GM11168 (cell line): ENCODE measurements at regions not wholly inside any gene's neighbourhood (a gene's known extent, or its start where the extent isn't known, plus 50 kb on each side); places are given as distances from the start of the nearest gene placed in this dataset.

ENCODE experiments used
- in situ Hi-C: fragments of 300-500 bp; cut with MboI; formaldehyde crosslinking; loops from one replicate; pipeline ENCODE4 v1.12.0; 2022; ENCODE audit warnings: low sequenced_read_pairs; ENCODE audit not compliant: unreplicated experiment

DNA sequence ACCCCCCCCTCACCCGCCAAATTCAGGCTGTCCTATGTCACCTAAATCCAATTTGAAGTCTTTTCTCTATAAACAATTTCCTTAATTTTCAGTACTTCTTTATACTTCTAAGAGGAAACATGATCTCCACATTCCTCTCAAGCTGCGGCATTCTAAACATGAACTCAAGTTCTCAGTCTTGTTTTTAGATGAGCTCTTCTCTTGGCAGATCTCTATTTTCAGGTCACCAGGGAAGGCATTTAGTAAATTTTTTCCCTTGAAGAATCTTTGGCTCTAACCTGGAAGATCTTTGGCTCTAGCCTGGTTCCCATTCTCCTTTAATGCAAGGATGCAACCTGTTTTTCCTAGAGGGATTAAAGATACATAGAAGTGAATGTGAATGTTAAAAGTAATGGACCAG, 193.4 kb downstream of the ATG4C start:
- in situ Hi-C loops = no loop called here

DNA sequence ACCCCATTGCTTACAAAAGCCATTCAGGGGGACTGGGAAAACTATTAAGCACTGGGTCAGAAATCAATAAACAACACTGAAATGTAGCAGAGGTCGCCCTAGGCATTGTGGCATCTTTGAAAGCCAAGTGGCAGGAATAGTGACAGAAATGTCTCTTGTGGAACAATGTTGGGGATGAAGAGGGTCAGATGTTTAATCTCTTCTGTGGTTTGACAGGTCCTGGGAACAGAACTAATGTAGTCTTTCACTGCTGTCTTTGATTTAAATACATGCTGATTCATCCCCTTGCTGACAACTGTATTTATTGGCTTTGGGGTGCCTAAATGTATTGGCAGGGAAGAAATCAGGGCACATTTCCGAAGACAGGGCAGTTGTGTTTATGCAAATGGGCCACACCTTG, 194.8 kb downstream of the ATG4C start:
- in situ Hi-C loops = no loop called here

DNA sequence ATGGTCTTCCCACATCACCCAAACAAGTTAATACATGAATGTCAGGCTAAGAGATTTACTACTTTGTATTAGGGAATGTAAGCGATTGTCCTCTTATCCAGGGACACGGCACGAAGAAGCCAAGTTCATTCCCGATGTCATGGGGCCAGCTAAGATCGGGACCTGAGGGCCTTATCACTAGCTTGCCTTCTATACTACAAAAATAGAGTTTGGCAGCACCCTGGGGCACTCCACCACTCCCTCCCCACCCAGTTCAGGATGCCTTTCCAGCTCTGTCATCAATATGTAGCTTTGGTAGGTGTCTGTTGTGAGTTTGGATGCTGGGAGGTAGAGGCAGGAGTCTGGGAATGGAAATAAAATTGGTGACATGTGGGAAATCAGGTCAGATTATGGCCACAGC, 197.5 kb downstream of the ATG4C start:
- in situ Hi-C loops = no loop called here

DNA sequence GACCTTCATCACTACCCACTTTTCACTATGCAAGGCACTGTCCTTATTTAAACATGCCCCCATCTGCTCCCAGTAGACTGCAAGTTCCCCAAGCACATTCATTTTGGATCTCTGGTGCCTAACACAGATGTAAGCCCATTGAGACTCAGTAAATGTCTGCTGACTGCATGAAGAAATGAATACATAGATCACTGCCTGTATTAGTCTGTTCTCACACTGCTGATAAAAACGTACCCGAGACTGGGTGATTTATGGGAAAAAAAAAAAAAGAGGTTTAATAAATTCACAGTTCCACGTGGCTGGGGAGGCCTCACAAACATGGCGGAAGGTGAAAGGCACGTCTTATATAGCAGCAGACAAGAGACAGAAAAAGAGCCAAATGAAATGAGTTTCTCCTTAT, 204.9 kb downstream of the ATG4C start:
- in situ Hi-C loops = no loop called here

DNA sequence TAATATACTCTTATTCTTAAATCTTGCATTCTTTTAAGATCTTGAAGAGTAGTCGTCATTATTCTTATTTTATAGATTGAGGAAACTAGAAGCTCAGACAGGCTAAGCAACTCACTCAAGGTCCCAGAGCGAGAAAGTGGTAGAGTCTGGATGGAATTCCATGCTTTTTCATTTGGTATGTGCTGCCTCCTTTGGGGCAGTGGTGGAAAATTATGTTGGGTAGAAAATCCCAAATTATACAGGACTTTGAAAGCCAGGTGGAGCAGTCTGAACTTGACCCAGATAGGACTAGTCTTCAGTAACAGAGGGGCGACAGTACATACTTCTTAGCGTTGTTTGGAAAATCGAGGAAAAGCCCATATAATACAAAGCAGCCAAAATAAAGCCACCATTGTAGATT, 205.6 kb downstream of the ATG4C start:
- in situ Hi-C loops = no loop called here

DNA sequence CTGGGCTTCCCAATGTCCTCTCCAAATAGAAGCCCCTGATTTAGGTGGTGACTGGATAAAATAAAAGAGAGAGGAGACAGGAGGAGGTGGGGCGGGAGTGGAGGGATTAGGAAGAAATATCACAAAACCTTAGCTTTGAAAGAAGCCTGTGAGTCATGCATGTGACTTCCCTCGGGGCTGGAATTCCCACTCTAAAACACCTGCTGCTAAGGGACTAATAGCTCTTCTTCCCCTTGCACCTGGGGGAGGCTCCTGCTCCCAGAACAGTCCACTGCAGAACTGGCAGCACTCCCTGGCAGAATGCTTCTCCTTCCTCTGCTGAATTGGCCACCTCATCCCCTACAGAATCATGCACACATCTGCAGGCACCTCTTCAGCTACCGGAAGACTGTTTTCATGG, 207.2 kb downstream of the ATG4C start:
- in situ Hi-C loops = no loop called here

DNA sequence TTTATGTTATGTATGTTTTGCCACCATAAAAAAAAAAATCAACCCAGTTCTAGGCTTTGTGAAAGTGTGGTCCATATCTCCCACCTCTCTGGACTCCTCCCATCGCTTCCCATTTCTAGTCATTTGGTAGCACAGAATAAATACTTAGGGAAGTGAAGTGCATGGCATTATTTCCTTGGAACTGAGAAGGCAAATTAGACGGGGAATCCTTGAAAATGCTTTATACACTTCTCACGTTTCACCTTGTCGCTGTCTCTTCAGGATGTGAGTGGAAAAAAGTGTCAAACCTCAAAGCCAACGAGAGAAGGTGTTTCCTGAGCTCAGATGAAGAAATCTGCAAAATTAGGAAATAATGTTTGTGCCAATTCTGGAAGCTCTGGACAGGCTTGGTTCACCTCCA, 209.9 kb downstream of the ATG4C start:
- in situ Hi-C loops = no loop called here

DNA sequence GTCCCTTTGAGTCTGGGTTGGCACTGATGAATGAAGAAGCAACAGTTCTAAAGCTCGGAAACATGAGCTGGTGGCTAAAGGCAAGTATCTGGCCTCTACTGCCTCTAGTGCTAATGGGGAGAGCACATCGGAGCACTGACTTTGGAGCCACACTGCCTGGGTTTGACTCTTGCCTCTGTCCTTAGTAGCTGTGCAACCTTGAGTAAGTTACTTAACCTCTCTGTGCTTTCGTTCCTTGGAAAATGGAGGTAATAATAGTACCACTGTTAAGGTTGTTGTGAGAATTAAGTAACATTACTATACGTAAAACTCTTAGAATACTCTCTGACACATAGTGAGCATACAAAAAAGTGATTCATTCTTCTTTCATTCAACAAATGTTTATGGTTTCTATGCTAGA, 211.2 kb downstream of the ATG4C start:
- in situ Hi-C loops = no loop called here

DNA sequence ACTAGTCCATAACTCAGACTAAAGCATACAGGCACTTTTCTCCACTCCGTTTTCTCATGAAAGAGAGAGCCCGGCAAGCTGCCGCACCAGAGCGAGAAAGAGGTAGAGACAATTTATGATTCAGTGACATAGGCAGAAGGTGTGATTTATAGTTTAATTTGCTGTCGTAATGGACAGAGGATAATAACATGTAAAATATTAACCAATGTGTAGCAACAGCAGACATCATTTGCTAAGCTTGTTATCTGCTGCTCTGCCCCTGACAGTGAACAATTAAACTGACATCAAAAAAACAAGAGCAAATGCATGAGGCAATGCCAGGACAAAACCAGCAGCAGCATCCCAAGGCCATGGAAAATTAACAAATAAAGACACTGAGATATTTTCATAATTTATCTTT, 214.0 kb downstream of the ATG4C start:
- in situ Hi-C loops = no loop called here

DNA sequence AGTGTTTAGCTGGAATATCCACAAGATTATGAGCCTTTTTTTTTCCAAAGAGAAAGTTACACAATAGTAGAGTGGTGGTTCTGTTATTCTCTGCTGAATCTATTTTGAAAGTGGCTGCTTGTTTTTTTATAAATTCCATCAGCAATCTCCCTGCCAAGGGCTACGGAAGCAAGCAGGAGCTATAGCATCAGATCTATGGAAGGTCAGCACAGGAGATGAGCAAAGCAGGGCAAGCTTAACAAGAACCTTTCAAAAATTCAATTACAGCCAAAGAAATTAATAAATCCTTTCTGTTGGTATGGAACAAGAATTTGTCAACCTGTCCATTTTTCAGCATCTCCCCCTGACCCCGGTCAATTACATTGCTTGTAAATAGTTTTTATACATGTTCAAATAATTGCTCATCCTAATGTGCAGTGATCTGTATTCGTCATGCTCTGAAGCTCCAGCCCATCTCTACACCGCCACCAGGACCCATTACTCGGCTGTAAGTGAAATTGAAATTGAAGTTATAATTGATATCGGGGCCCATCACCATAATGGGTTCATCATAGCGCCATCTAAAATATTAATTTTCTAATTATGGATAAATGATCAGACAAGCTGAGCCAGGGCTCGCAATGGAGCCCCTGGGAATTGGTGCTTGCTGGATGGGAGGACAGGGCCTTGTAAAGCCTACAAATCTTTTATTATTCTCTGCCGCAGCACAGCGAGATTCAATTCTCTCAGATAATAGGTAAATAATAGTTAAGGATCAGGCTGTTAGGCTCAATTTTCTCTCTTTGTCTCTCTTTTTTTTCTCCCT, 215.1 kb downstream of the ATG4C start:
- in situ Hi-C loops = no loop called here

DNA sequence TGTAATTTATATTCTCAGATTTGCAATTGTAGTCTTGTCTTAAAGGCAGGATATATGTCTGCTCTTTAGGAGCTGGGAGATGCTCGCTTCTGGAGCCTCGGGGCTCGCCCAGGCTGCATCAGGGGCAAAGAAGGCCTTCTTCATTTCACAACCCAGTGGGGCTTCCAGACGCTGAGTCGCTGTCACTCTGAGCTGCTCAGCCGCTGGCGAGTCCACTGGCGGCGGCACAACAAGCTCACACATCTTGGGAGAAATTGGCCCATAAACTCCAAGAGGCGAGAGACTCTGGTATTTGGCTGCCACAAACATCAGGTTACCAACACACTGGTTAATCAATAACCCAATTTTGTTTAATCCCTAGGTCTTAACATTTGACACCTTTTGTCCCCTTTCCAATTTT, 216.6 kb downstream of the ATG4C start:
- in situ Hi-C loops = no loop called here

DNA sequence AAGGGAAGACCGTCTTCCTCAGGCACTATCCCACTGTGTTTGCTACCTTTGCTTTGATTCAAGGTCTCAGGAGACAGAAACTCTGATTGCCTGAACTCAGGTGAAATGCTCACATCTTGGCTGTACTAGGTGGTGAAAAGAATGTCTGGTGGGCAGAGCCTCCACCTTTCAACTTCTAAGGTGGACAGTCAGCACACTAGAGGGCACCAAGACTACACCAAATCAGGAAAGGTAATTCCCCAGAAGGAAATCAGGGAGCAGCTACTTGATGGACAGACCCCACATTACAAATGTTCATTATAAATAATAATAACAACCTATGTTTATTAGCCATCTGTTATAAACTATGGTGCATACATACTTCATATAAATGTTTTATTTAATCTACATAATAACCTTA, 220.9 kb downstream of the ATG4C start:
- in situ Hi-C loops = no loop called here

DNA sequence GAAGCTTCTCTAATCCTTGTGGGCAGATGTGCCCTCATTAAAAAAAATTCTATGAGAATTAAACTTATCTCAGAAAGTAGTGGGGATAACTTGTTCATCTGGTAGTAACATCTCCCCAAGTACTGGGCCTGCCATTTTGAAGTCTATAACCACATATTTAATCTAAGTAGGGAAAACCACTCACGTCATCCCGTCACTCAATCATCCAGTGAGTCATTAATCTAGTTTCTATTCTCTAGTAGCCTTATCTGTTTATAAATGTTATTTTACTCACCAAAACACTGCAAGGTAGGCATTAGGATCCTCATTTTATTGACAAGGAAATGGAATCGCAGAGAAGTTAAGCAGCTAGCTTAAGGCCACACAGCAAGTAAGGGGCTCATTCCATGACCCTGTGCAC, 221.9 kb downstream of the ATG4C start:
- in situ Hi-C loops = no loop called here

DNA sequence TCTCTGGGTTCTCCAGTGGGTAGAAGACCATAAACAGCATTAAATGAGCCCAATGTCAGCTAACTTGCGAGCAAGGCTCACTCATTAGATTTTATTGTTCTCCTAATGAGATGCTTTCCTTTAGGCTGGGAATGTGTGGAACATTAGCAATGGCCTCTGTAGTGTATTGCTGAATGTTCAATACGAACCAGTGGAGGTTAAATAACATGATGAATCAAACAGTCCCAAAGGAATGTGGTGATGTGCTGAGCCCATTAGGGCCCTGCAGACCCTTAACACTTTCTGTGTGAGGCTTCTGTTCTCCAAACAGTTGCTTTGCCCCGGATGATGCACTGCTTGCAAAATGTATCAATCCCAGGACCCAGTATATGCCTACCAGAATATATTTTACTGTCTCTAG, 225.5 kb downstream of the ATG4C start:
- in situ Hi-C loops = no loop called here

DNA sequence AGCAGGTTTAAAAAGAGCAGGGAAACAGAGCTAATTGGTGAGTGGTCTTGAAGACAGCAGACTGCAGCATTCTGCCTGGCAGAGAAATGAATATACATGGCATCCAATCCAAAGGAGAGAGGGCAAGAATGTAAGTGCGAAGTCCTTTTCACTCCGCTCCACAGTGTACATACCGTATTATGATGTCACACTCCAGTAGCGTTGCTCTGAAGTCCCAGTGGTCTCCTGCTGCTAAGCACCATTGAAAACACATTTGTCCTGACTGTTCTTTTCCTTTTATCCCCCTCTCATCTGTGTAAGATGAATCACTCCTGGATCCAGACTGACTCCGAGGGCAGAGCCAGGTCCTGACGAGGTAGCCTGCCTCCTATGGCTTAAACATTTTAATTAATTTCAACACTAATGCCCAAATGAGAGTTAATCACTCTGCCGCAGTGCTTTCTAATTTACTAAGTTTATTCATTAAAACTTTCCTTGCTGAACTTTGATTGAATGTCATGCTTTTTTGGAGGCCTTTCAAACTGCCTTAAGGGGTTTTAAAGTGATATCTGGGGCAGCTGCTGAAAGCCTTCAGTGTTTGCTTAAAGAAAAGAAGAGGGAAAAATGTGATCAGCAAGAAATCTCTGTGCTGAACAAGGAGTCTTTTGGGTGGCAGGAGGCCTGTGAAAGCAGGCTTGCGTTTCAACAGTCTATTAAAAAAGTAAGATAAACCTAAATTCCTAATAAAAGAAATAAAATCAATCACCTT, 227.2 kb downstream of the ATG4C start:
- in situ Hi-C loops = no loop called here

DNA sequence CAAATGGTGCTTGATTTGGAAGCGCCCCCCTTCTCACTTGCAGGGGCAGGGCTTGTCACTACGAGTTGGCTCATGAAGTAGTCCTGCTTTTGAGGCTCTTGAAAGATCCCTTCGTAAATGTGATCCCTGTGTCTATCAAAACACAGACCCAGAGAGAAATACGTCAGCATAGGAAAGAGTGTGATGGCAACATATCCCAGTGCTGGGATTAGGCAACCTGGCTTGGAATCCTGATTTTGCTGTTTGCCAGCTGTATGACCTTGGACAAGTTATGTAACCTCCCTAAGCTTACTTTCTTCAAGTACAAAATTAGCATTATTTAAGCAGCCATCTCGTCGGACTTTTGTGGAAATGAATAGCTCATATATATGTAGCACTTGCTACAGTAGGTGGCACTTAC, 228.4 kb downstream of the ATG4C start:
- in situ Hi-C loops = no loop called here

DNA sequence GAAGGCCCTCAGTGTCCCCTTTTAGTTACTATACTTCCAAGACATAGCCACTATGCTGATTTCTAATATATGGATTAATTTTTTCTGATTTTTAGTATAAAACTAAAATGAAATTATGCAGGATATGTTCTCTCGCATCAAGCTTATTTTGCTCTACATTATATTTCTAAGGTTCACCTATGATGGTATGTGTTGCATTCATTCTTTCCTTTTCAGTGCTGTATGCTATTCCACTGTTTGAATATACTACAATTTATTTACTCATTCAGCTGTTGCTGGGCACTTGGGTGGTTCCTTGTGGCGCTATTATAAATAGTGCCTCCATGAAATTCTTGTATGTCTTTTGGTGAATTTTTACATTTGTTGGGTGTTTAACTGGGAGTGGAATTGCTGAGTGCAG, 230.3 kb downstream of the ATG4C start:
- in situ Hi-C loops = no loop called here

DNA sequence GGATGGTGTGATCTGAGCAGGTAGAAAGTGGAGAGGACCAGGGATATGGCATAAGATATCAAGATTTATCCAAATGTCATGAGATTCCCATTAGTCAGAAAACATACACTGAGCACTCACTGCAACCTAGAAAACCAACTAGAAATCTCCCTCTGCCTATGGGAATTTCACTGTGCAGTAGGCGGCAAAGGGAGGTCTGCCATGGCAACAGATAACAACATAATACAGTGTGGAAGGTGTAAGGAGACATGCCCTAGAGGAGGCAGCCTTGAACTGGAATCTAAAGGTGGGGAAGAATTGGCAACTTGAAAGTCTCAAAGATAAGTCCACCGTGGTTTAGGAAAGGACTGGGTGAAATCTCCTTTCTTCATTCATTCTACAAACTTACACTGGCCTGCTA, 238.4 kb downstream of the ATG4C start:
- in situ Hi-C loops = no loop called here

DNA sequence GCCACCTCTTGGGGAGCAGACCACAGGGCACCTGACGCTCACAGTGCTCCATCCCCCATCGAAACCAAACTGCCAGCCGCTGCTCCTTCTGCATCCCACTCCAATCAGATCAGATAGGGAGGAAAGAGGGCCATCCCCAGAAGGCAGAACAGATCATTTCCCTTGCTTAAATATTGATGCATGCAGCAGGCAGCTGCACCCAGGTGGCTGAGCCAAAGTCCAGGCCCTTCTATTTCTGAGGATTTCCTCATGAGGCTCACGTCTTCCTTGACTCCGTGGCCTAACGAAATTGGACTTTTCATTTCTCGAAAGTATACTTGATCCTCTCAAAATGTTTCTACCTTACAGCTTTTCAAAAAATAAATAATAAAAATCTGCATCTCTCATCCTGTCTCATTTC, 239.2 kb downstream of the ATG4C start:
- in situ Hi-C loops = no loop called here

DNA sequence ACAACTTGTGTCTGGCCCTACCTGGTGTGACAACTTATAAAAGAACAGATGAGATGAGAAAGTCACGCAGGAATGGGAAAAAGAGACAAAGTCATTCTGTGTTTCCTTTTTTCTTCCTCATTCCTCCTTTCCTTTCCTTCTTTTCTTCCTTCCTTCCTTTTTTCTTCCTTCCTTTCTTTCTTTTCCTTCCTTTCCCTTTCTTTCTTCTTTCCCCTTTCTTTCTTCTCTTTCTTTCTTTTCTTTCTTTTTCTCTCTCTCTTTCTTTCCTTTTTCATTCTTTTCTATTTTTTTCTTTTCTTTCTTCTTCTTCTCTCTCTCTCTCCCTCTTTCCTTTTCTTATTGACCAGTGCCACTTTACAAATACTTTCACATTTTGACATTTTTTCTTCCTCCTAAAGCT, 239.7 kb downstream of the ATG4C start:
- in situ Hi-C loops = no loop called here

DNA sequence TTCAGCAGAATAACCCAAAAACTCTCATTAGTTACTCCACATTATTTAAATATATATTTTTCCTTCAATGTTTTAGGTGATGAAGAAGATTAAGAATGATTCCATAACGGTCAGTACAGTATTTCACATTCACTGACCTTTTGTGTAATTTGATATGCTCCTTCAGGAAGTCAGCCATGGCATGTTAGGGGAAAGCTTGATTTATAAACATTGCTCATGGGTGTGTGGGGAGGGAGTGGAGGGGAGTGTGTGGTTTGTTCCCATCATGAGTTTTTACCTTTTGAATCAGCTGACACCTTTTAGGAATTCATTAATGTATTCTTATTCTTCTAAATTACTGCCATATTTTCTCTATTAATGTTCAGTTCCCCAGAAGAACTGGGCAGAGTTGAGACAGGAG, 240.2 kb downstream of the ATG4C start:
- in situ Hi-C loops = no loop called here

DNA sequence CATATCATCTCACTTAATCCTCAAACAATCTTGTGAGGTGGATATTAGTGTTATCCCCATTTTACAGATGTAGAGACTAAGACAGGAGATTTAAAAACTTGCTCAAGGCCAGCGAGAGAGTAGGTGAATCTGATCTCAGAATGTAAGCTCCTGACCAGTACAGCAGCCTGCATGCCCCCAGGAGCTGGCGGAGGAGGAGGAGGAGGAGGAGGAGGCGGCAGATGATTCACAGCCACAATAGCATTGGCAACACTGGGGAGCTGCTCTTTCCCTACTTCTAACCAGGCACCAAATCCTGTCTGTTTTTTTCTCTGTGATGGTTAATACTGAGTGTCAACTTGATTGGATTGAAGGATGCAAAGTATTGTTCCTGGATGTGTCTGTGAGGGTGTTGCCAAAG, 243.2 kb downstream of the ATG4C start:
- in situ Hi-C loops = no loop called here
